Karpas-422 (cell line): ENCODE measurements at regions not wholly inside any gene's neighbourhood (a gene's known extent, or its start where the extent isn't known, plus 50 kb on each side); places are given as distances from the start of the nearest gene placed in this dataset.

Experiments
- DNase-seq: peaks from one replicate; pipeline ENCODE4 v3.0.0-alpha.2; 2015
- H2AFZ ChIP-seq: fragments of 200-600 bp; sonication (generic); 2 replicates; pipeline ENCODE4 v1.6.1; 2014; ENCODE audit warnings: antibody characterized with exemption, low read length, mixed read lengths
- H3K27ac ChIP-seq: fragments of 200-600 bp; sonication (generic); 2 replicates; pipeline ENCODE4 v1.5.1; 2014; ENCODE audit warnings: mild to moderate bottlenecking, low read length, moderate library complexity
- H3K27me3 ChIP-seq: fragments of 200-600 bp; sonication (generic); 2 replicates; pipeline ENCODE4 v1.6.1; 2014; ENCODE audit warnings: low read length, mixed read lengths
- H3K36me3 ChIP-seq: fragments of 200-600 bp; sonication (generic); 2 replicates; pipeline ENCODE4 v1.6.1; 2014; ENCODE audit warnings: low read length, mixed read lengths; ENCODE audit not compliant: insufficient read depth
- H3K4me1 ChIP-seq: fragments of 200-600 bp; sonication (generic); 2 replicates; pipeline ENCODE4 v1.6.1; 2014; ENCODE audit warnings: mild to moderate bottlenecking, low read length, mixed read lengths
- H3K4me2 ChIP-seq: fragments of 200-600 bp; sonication (generic); 2 replicates; pipeline ENCODE4 v1.6.1; 2014; ENCODE audit warnings: low read length, low read depth, mild to moderate bottlenecking; ENCODE audit not compliant: poor library complexity, severe bottlenecking
- H3K4me3 ChIP-seq: fragments of 200-600 bp; sonication (generic); 2 replicates; pipeline ENCODE4 v1.5.1; 2014; ENCODE audit warnings: mild to moderate bottlenecking, antibody characterized with exemption, low read length, mixed read lengths
- H3K79me2 ChIP-seq: fragments of 200-600 bp; sonication (generic); 2 replicates; pipeline ENCODE4 v1.6.1; 2014; ENCODE audit warnings: mild to moderate bottlenecking, low read length, mixed read lengths
- H3K9ac ChIP-seq: fragments of 200-600 bp; sonication (generic); 2 replicates; pipeline ENCODE4 v1.6.0; 2014; ENCODE audit warnings: low read length
- H3K9me2 ChIP-seq: fragments of 200-600 bp; sonication (generic), shearing (Covaris generic); replicated peaks from 2 replicates; pipeline ENCODE4 v1.6.0; 2014; ENCODE audit warnings: mild to moderate bottlenecking, low read length, moderate library complexity; ENCODE audit not compliant: insufficient read depth
- H3K9me3 ChIP-seq: fragments of 300-700, 200-600 bp; sonication (generic); 2 replicates; pipeline ENCODE4 v1.6.1; 2014; ENCODE audit warnings: low read length, mixed read lengths
- H4K20me1 ChIP-seq: fragments of 200-600 bp; sonication (generic); 2 replicates; pipeline ENCODE4 v1.6.1; 2014; ENCODE audit warnings: mild to moderate bottlenecking, antibody characterized with exemption, low read length, low read depth; ENCODE audit not compliant: insufficient read depth

GRCh38 chr9:79151791-79152190 is 420.0 kb upstream of the TLE4 start:
- Histone ChIP-seq H3K9me2 (no peaks in the 10 kb centered on the region), H3K79me2 (no peaks in the 10 kb centered on the region), H3K4me2 (no peak overlapping the region), H2AFZ (no peak overlapping the region), H3K36me3 (no peaks in the 10 kb centered on the region), H3K4me1 (no peaks in the 10 kb centered on the region), H4K20me1 (no peaks in the 10 kb centered on the region), H3K27ac (no peak overlapping the region), H3K27me3 (no peaks in the 10 kb centered on the region), H3K9ac (no peak overlapping the region), H3K4me3 (no peak overlapping the region), H3K9me3 (no peaks in the 10 kb centered on the region)
- DNase-seq = no peak

GRCh38 chr9:79152306-79152705 is 419.5 kb upstream of the TLE4 start:
- DNase-seq = no peak
- Histone ChIP-seq H3K4me2 (no peak overlapping the region), H3K4me1 (no peaks in the 10 kb centered on the region), H3K9me3 (no peaks in the 10 kb centered on the region), H3K4me3 (no peak overlapping the region), H3K27me3 (no peaks in the 10 kb centered on the region), H3K79me2 (no peaks in the 10 kb centered on the region), H3K9me2 (no peaks in the 10 kb centered on the region), H4K20me1 (no peaks in the 10 kb centered on the region), H3K27ac (no peak overlapping the region), H2AFZ (no peak overlapping the region), H3K9ac (no peak overlapping the region), H3K36me3 (no peaks in the 10 kb centered on the region)

GRCh38 chr9:79154806-79155205 is 417.0 kb upstream of the TLE4 start:
- no peaks in the 10 kb centered on the region for H3K4me1 ChIP-seq
- H3K9ac ChIP-seq = no peak overlapping the region
- no peak overlapping the region for H3K27ac ChIP-seq
- H3K9me3 ChIP-seq = no peaks in the 10 kb centered on the region
- H2AFZ ChIP-seq = no peak overlapping the region
- H3K4me2 ChIP-seq = no peak overlapping the region
- no peaks in the 10 kb centered on the region for H4K20me1 ChIP-seq
- H3K36me3 ChIP-seq = no peaks in the 10 kb centered on the region
- no peaks in the 10 kb centered on the region for H3K27me3 ChIP-seq
- no peaks in the 10 kb centered on the region for H3K9me2 ChIP-seq
- H3K79me2 ChIP-seq = no peaks in the 10 kb centered on the region
- no peak overlapping the region for H3K4me3 ChIP-seq
- no peak for DNase-seq

- H3K9me3 ChIP-seq = no peaks in the 10 kb centered on the region
- H3K9ac ChIP-seq = no peak overlapping the region
- no peaks in the 10 kb centered on the region for H3K36me3 ChIP-seq
- no peaks in the 10 kb centered on the region for H4K20me1 ChIP-seq
- H2AFZ ChIP-seq = no peak overlapping the region
- no peaks in the 10 kb centered on the region for H3K27me3 ChIP-seq
- H3K79me2 ChIP-seq = no peaks in the 10 kb centered on the region
- H3K4me2 ChIP-seq = no peak overlapping the region
- no peak for DNase-seq
- H3K4me1 ChIP-seq = no peaks in the 10 kb centered on the region
- no peaks in the 10 kb centered on the region for H3K9me2 ChIP-seq
- H3K27ac ChIP-seq = no peak overlapping the region
- H3K4me3 ChIP-seq = no peak overlapping the region
Measured at GRCh38 chr9:79155308-79155707, 416.5 kb upstream of the TLE4 start.

GRCh38 chr9:79163544-79163943 is 408.2 kb upstream of the TLE4 start:
- Histone ChIP-seq H2AFZ (no peak overlapping the region), H3K27me3 (no peaks in the 10 kb centered on the region), H3K79me2 (no peaks in the 10 kb centered on the region), H3K9ac (no peak overlapping the region), H3K4me3 (no peak overlapping the region), H3K4me2 (no peak overlapping the region), H3K9me3 (no peaks in the 10 kb centered on the region), H4K20me1 (no peaks in the 10 kb centered on the region), H3K36me3 (no peaks in the 10 kb centered on the region), H3K9me2 (no peaks in the 10 kb centered on the region), H3K4me1 (no peaks in the 10 kb centered on the region), H3K27ac (no peak overlapping the region)
- no peak for DNase-seq

- H4K20me1 ChIP-seq = no peaks in the 10 kb centered on the region
- no peak overlapping the region for H3K4me2 ChIP-seq
- no peaks in the 10 kb centered on the region for H3K9me2 ChIP-seq
- H2AFZ ChIP-seq = no peak overlapping the region
- H3K4me3 ChIP-seq = no peak overlapping the region
- H3K36me3 ChIP-seq = no peaks in the 10 kb centered on the region
- H3K9ac ChIP-seq = no peak overlapping the region
- no peak overlapping the region for H3K27ac ChIP-seq
- no peaks in the 10 kb centered on the region for H3K79me2 ChIP-seq
- H3K27me3 ChIP-seq = no peaks in the 10 kb centered on the region
- H3K9me3 ChIP-seq = no peaks in the 10 kb centered on the region
- no peak for DNase-seq
- no peaks in the 10 kb centered on the region for H3K4me1 ChIP-seq
Measured at GRCh38 chr9:79164406-79164805, 407.4 kb upstream of the TLE4 start.

- no peaks in the 10 kb centered on the region for H3K9me3 ChIP-seq
- no peaks in the 10 kb centered on the region for H3K27me3 ChIP-seq
- DNase-seq = no peak
- H3K9me2 ChIP-seq = no peaks in the 10 kb centered on the region
- H3K9ac ChIP-seq = no peak overlapping the region
- H3K36me3 ChIP-seq = no peaks in the 10 kb centered on the region
- H3K27ac ChIP-seq = no peak overlapping the region
- H3K4me2 ChIP-seq = no peak overlapping the region
- H4K20me1 ChIP-seq = no peaks in the 10 kb centered on the region
- no peak overlapping the region for H3K4me3 ChIP-seq
- H3K4me1 ChIP-seq = no peaks in the 10 kb centered on the region
- no peaks in the 10 kb centered on the region for H3K79me2 ChIP-seq
- H2AFZ ChIP-seq = no peak overlapping the region
Measured at GRCh38 chr9:79165020-79165780, 406.6 kb upstream of the TLE4 start.

- Histone ChIP-seq H3K4me2 (no peak overlapping the region), H3K9me2 (no peaks in the 10 kb centered on the region), H3K36me3 (no peaks in the 10 kb centered on the region), H3K27me3 (no peaks in the 10 kb centered on the region), H3K9me3 (no peaks in the 10 kb centered on the region), H3K4me3 (no peak overlapping the region), H3K27ac (no peak overlapping the region), H3K79me2 (no peaks in the 10 kb centered on the region), H3K9ac (no peak overlapping the region), H2AFZ (no peak overlapping the region), H4K20me1 (no peaks in the 10 kb centered on the region), H3K4me1 (no peaks in the 10 kb centered on the region)
- no peak for DNase-seq
Measured at GRCh38 chr9:79166005-79166404, 405.8 kb upstream of the TLE4 start.
